GM21390 (cell line): ENCODE measurements at regions not wholly inside any gene's neighbourhood (a gene's known extent, or its start where the extent isn't known, plus 50 kb on each side); places are given as distances from the start of the nearest gene placed in this dataset.
"Not testable (repeated sequence)": the region's sequence is repeated elsewhere in the genome, so short reads cannot be mapped to it uniquely, and the experiment has no call there.

Source experiments
- ATAC-seq: cut with Tn5 transposase; IDR thresholded peaks from one replicate; pipeline ENCODE4 v1.9.1; 2021; ENCODE audit not compliant: unreplicated experiment

- no peak for ATAC-seq
Observed at GRCh38 chr9:73056245-73056644, 95.4 kb upstream of the ANXA1 start.

- ATAC-seq: no peak
Observed at GRCh38 chr9:73054091-73054490, 97.6 kb upstream of the ANXA1 start.

GRCh38 chr9:73053543-73053942, 98.1 kb upstream of the ANXA1 start:
- no peak for ATAC-seq

- ATAC-seq: no peak
Observed at GRCh38 chr9:73050887-73051550, 98.2 kb upstream of the ALDH1A1 start.

- ATAC-seq: no peak
Observed at GRCh38 chr9:73050065-73050816, 97.4 kb upstream of the ALDH1A1 start.

GRCh38 chr9:73049280-73049679, 96.4 kb upstream of the ALDH1A1 start:
- ATAC-seq: no peak

GRCh38 chr9:73046769-73047168, 93.9 kb upstream of the ALDH1A1 start:
- ATAC-seq: no peak

- not testable (repeated sequence) for ATAC-seq
Observed at GRCh38 chr9:73044776-73045175, 91.9 kb upstream of the ALDH1A1 start.

- no peak for ATAC-seq
Observed at GRCh38 chr9:73042155-73042554, 89.3 kb upstream of the ALDH1A1 start.

- no peak for ATAC-seq
Observed at GRCh38 chr9:73039271-73040263, 86.7 kb upstream of the ALDH1A1 start.

- no peak for ATAC-seq
Observed at GRCh38 chr9:73038613-73039012, 85.8 kb upstream of the ALDH1A1 start.

- no peak for ATAC-seq
Observed at GRCh38 chr9:73038089-73038509, 85.2 kb upstream of the ALDH1A1 start.

GRCh38 chr9:73037613-73038012, 84.8 kb upstream of the ALDH1A1 start:
- no peak for ATAC-seq

GRCh38 chr9:73034962-73035361, 82.1 kb upstream of the ALDH1A1 start:
- no peak for ATAC-seq

GRCh38 chr9:73031350-73031749, 78.5 kb upstream of the ALDH1A1 start:
- ATAC-seq: no peak

GRCh38 chr9:73030370-73031030, 77.6 kb upstream of the ALDH1A1 start:
- ATAC-seq: no peak

GRCh38 chr9:73029346-73029745, 76.5 kb upstream of the ALDH1A1 start:
- ATAC-seq: no peak

- ATAC-seq: no peak
Observed at GRCh38 chr9:73026375-73026774, 73.5 kb upstream of the ALDH1A1 start.

- no peak for ATAC-seq
Observed at GRCh38 chr9:73024601-73025034, 71.8 kb upstream of the ALDH1A1 start.

GRCh38 chr9:73023025-73023541, 70.2 kb upstream of the ALDH1A1 start:
- ATAC-seq: peak; percentile 72

GRCh38 chr9:73022353-73022752, 69.5 kb upstream of the ALDH1A1 start:
- no peak for ATAC-seq
